Fibroblast of pulmonary artery (primary cell): ENCODE measurements at regions not wholly inside any gene's neighbourhood (a gene's known extent, or its start where the extent isn't known, plus 50 kb on each side); places are given as distances from the start of the nearest gene placed in this dataset.

Experiments
- DNase-seq: peaks from one replicate; pipeline ENCODE4 v3.0.0-alpha.2; 2010; ENCODE audit warnings: low read depth
- H3K4me3 ChIP-seq: replicated peaks from 2 replicates; pipeline ENCODE4 v1.5.1; 2011; ENCODE audit warnings: low read depth, mild to moderate bottlenecking, control low read depth, low read length, moderate library complexity
- TF ChIP-seq, protein P1 (sequence below): IDR thresholded peaks from 2 replicates; pipeline ENCODE4 v1.5.1; 2011; ENCODE audit warnings: mild to moderate bottlenecking, control low read depth, low read length, inconsistent platforms; ENCODE audit errors: missing control alignments

DNA sequence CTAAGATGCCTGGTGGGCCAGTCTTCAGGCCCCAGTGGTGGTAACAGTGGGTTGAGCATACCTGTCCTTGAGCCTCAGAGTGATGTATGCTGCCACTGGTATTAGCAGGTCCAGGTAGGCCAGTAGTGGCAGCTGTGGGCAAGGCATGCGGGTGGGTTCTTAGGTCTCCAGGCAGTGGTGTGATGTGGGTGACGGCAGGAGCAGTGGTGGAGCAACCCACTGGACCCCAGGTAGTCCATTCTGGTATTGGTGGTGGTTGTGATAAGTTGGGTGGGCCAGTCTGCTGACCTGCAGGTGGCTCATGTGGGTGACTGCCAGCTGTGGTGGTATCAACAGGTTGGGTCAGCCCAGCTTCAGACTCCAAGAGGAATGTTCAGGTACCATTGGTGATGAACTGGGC, 165.0 kb upstream of the GORAB start:
- no peak overlapping the region for H3K4me3 ChIP-seq
- TF ChIP-seq, protein P1, sequence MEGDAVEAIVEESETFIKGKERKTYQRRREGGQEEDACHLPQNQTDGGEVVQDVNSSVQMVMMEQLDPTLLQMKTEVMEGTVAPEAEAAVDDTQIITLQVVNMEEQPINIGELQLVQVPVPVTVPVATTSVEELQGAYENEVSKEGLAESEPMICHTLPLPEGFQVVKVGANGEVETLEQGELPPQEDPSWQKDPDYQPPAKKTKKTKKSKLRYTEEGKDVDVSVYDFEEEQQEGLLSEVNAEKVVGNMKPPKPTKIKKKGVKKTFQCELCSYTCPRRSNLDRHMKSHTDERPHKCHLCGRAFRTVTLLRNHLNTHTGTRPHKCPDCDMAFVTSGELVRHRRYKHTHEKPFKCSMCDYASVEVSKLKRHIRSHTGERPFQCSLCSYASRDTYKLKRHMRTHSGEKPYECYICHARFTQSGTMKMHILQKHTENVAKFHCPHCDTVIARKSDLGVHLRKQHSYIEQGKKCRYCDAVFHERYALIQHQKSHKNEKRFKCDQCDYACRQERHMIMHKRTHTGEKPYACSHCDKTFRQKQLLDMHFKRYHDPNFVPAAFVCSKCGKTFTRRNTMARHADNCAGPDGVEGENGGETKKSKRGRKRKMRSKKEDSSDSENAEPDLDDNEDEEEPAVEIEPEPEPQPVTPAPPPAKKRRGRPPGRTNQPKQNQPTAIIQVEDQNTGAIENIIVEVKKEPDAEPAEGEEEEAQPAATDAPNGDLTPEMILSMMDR = no peak
- no peak for DNase-seq

DNA sequence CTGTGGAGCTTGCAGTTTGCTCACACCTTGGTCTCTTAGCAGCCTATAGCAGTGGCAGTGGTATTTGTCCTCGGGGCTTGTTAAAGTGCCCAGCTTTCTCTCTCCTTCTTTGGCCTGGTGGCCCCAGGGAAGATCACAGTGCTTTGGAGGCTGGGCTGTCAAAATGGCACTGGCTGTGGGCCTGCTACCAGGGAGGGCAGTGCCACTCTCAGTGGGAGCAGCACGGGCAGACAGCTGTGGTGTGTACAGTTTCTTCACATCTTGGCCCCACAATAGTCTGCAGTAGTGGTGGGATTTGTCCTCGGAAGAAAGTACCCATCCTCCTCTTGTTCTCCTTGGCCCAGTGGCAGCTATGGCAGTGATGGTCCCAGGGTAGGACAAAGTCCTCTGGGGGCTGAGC, 164.4 kb upstream of the GORAB start:
- DNase-seq = no peak
- TF ChIP-seq, protein P1 = no peak
- no peak overlapping the region for H3K4me3 ChIP-seq

DNA sequence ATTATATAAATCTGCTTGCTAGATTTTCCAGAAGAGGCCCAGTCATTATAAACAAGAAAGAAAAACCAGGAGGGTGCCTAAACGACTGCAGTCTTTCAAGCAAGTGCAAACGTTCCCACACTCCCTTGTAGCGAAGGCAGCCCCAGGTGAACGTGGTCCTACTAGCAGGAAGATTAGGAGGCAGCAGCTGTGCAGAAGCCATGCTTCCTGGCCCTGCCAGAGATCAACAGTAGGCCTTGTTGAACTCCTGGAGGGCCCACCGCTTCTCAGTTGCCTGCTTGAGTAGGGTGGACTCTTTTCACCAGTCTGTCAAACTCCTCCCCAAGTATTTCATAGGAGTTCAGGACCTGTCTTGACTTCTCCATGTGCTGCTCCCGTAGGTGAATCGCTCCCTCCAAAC, 163.0 kb upstream of the GORAB start:
- no peak overlapping the region for H3K4me3 ChIP-seq
- TF ChIP-seq, protein P1 = no peak
- no peak for DNase-seq

DNA sequence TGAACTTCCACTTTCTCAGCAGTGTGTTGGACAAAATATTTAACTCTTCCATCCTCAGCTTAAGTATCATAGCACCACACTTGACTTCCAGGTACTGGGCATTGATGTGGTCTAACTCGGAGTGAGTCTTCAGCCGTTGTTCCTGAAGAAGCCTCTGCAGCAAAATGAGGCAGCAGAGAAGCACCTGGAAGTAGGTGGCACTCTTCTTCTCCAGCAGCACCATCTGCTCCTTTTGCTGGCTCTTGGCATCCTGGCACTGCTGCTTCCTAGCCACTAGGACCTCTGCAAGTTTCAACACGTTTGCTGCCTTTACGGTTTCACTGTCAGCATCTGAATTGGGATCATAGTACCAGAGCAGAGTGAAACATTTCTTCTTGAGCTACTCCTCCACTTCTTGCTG, 162.5 kb upstream of the GORAB start:
- H3K4me3 ChIP-seq = no peak overlapping the region
- no peak for DNase-seq
- TF ChIP-seq, protein P1 = no peak

DNA sequence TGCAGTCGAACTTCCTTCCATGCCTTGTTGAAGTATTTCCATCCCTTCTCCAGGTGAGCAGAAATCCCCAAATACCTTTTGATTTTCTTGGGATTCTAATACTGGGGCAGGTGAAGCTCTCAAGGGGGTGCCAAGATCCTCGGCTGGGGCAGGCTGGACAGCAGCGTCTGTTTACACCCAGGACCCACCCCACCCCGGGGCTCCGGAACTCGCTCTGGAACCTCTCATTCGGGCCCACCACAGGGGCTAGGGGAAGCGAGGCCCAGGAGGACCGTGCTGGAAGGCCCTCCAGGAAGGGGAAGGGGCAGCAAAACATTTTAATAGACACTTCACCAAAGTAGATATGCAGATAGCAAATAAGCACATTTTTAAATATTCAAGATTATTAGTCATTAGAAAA, 161.9 kb upstream of the GORAB start:
- H3K4me3 ChIP-seq = no peak overlapping the region
- TF ChIP-seq, protein P1 = no peak

DNA sequence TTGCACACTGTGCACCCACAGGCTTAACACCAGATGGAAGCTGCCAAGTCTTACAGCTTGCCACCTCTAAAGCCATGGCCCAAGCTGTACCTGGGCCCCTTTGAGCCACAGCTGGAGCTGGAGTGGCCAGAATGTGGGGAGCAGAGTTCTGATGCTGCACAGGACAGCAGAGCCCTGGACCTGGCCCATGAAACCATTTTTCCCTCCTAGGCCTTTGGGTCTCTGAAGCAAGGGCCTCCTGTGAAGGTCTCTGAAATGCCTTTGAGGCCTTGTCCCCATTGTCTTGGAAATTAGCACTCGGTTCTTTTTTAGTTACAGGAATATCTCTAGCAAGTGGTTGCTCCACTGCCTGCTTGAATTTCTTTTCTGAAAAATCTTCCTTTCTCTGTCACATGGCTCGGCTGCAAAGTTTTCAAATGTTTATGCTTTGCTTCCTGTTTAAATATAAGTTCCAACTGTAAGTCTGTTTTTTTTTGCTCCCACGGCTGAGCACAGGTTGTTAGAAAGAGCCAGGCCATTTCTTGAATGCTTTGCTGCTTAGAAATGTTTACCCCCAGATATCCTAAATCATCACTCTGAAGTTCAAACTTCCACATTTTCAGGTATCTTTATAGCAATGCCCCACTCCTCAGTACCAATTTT, 156.8 kb upstream of the GORAB start:
- no peak for DNase-seq
- H3K4me3 ChIP-seq = no peak overlapping the region
- TF ChIP-seq, protein P1 = no peak

More for the DNA sequence above, 161.9 kb upstream of the GORAB start:
- no peak for DNase-seq

DNA sequence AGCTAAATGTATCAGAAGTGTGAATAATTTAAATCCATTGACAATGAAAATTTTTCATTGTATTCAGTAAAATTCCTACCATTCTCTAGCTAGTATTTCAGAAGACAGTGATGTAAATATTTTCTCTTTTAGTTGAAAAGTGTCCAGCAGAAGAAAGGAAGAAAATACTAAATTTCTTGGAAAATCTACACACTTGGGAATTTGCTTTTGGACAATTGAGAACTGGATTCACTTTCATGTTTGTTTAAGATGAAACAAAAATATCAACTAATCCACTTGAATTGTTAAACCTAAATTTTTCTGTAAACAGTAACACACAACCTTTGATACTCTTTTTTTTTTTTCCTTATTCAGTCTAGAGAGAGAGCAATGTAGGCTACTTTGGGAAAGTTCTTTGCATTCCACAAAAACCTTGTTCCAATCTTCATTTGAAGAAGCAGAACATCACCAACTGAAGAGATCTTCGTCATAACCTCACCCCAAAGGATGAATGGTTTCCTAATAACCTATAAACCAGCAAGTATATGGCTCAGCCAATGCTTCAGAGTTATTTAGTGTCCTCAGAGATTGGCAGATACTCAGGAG, 155.1 kb upstream of the GORAB start:
- TF ChIP-seq, protein P1 = no peak
- DNase-seq = no peak
- no peak overlapping the region for H3K4me3 ChIP-seq
